GM12878 (cell line): ENCODE measurements at regions not wholly inside any gene's neighbourhood (a gene's known extent, or its start where the extent isn't known, plus 50 kb on each side); places are given as distances from the start of the nearest gene placed in this dataset.

ENCODE experiments used
- ATF7 ChIP-seq: fragments of 450-650 bp; IDR thresholded peaks from 2 replicates; pipeline ENCODE4 v1.6.1; 2016; ENCODE audit warnings: low read depth, mild to moderate bottlenecking
- EZH2 ChIP-seq: IDR thresholded peaks from 2 replicates; pipeline ENCODE4 v1.6.1; 2012; ENCODE audit warnings: low read depth, mild to moderate bottlenecking, control low read depth, inconsistent platforms, low read length, borderline replicate concordance; ENCODE audit not compliant: control insufficient read depth
- FOXK2 ChIP-seq: fragments of 450-650 bp; IDR thresholded peaks from 2 replicates; pipeline ENCODE4 v1.6.1; 2017; ENCODE audit warnings: mild to moderate bottlenecking, moderate library complexity
- FOXM1 ChIP-seq: IDR thresholded peaks from 2 replicates; pipeline ENCODE4 v1.6.1; 2012; ENCODE audit warnings: low read depth, mild to moderate bottlenecking, inconsistent platforms, low read length, moderate library complexity
- MXI1 ChIP-seq: fragments of 150-350 bp; IDR thresholded peaks from 2 replicates; pipeline ENCODE4 v1.6.1; 2011; ENCODE audit warnings: low read depth, mild to moderate bottlenecking, inconsistent platforms, low read length, improper control_type of control experiment
- MYB ChIP-seq: fragments of 150-350 bp; IDR thresholded peaks from 2 replicates; pipeline ENCODE4 v1.6.1; 2014; ENCODE audit warnings: mild to moderate bottlenecking, low read depth, low read length, borderline replicate concordance
- MYC ChIP-seq: IDR thresholded peaks from 2 replicates; pipeline ENCODE4 v1.6.1; 2011; ENCODE audit warnings: mild to moderate bottlenecking, low read length, moderate library complexity, inconsistent platforms; ENCODE audit not compliant: insufficient read depth, insufficient replicate concordance, insufficient read length, severe bottlenecking
- POLR2A ChIP-seq: IDR thresholded peaks from 2 replicates; pipeline ENCODE4 v1.6.1; 2011; ENCODE audit warnings: low read depth, mild to moderate bottlenecking, low read length
- RELA ChIP-seq: fragments of 450-650 bp; IDR thresholded peaks from 2 replicates; pipeline ENCODE4 v1.8.0; 2014; ENCODE audit warnings: borderline replicate concordance; ENCODE audit not compliant: partially characterized antibody
- SREBF1 ChIP-seq: IDR thresholded peaks from 2 replicates; pipeline ENCODE4 v1.6.1; 2012; ENCODE audit warnings: mild to moderate bottlenecking, low read length
- ZNF207 ChIP-seq: fragments of 450-650 bp; IDR thresholded peaks from 2 replicates; pipeline ENCODE4 v1.6.1; 2014; ENCODE audit warnings: antibody characterized with exemption, mild to moderate bottlenecking, borderline replicate concordance
- ZSCAN29 ChIP-seq: fragments of 450-650 bp; IDR thresholded peaks from 2 replicates; pipeline ENCODE4 v1.6.1; 2017; ENCODE audit warnings: mild to moderate bottlenecking, moderate library complexity
- TF ChIP-seq, protein P1 (sequence below), 3 experiments: IDR thresholded peaks in 2 of 3; conservative IDR thresholded peaks in 1 of 3; 2 replicates each; pipeline ENCODE4 v1.5.1; 2011; ENCODE audit warnings: low read depth in 3 of 3, low read length in 3 of 3, mild to moderate bottlenecking in 3 of 3, control low read depth in 2 of 3, moderate library complexity in 2 of 3, inconsistent platforms in 1 of 3, mixed read lengths in 1 of 3; ENCODE audit not compliant: control insufficient read depth in 2 of 3, insufficient read depth in 1 of 3; ENCODE audit errors: extremely low read depth in 1 of 3

DNA sequence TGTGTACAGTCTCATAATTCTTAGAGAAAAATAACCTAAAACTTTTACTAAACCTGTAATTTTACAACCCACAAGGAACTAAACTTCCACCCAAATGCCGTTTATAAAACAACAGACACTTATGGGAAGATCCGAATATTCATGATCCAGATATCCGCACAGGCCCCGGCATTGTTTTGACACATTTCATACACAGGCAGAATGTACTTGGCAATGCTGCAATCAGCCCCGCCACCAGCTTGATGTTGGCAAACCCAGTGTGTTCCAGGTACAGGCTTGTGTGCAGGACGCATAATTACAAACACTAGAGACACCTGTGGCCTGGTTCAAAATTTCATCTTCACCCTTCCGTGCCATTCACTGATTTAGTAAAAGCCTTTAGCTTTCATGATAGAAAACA, 393.0 kb upstream of the SALL3 start:
- TF ChIP-seq MYB (no peak), FOXK2 (no peak), ZNF207 (no peak), FOXM1 (no peak), MYC (no peak), EZH2 (no peak), ATF7 (no peak), SREBF1 (no peak), ZSCAN29 (no peak), POLR2A (no peak), RELA (no peak), MXI1 (no peak)
- TF ChIP-seq, protein P1, sequence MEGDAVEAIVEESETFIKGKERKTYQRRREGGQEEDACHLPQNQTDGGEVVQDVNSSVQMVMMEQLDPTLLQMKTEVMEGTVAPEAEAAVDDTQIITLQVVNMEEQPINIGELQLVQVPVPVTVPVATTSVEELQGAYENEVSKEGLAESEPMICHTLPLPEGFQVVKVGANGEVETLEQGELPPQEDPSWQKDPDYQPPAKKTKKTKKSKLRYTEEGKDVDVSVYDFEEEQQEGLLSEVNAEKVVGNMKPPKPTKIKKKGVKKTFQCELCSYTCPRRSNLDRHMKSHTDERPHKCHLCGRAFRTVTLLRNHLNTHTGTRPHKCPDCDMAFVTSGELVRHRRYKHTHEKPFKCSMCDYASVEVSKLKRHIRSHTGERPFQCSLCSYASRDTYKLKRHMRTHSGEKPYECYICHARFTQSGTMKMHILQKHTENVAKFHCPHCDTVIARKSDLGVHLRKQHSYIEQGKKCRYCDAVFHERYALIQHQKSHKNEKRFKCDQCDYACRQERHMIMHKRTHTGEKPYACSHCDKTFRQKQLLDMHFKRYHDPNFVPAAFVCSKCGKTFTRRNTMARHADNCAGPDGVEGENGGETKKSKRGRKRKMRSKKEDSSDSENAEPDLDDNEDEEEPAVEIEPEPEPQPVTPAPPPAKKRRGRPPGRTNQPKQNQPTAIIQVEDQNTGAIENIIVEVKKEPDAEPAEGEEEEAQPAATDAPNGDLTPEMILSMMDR (IDR thresholded peaks at IDR 0.05 in 2 of 3, conservative IDR thresholded peaks at IDR 0.05 in 1 of 3; ENCODE audit: control insufficient read depth in 2 of 3, extremely low read depth in 1 of 3, insufficient read depth in 1 of 3, low read depth in 3 of 3, low read length in 3 of 3) = no peak
